ENCODE measurements at regions not wholly inside any gene's neighbourhood (a gene's known extent, or its start where the extent isn't known, plus 50 kb on each side); places are given as distances from the start of the nearest gene placed in this dataset.

GRCh38 chr3:66923969-66924368, 74.1 kb upstream of the KBTBD8 start:
- H3K27me3 ChIP-seq = no peaks in the 10 kb centered on the region
- no peaks in the 10 kb centered on the region for H3K36me3 ChIP-seq (replicated peaks in 1 of 2)
- no peak for DNase-seq
- H3K9me3 ChIP-seq (replicated peaks in 1 of 3) = no peaks in the 10 kb centered on the region
- no peaks in the 10 kb centered on the region for H3K4me1 ChIP-seq (replicated peaks in 1 of 2)
- no peak for TF ChIP-seq POLR2A (IDR thresholded peaks at IDR 0.05)
- no peak for TF ChIP-seq CTCF (IDR thresholded peaks at IDR 0.05)
- H3K4me3 ChIP-seq = no peak overlapping the region
- intact Hi-C loops (cut with DNase I) = no loop called here
- H3K27ac ChIP-seq = no peak overlapping the region

GRCh38 chr3:66928252-66928651, 69.9 kb upstream of the KBTBD8 start:
- WGBS, 4 donors = 72 to 77% (median 74%) methylated on average over 2 of the region's 2 CpGs
- H3K27ac ChIP-seq = no peak overlapping the region

GRCh38 chr3:66931291-66931690, 66.8 kb upstream of the KBTBD8 start:
- H3K4me1 ChIP-seq (replicated peaks in 1 of 2) = no peaks in the 10 kb centered on the region
- intact Hi-C loops (cut with DNase I) = no loop called here
- no peaks in the 10 kb centered on the region for H3K27me3 ChIP-seq
- TF ChIP-seq POLR2A (IDR thresholded peaks at IDR 0.05) (no peak), CTCF (IDR thresholded peaks at IDR 0.05) (no peak)
- H3K4me3 ChIP-seq = no peak overlapping the region
- WGBS, 4 donors = 46 to 52% (median 49%) methylated on average over 5 of the region's 5 CpGs
- no peaks in the 10 kb centered on the region for H3K36me3 ChIP-seq (replicated peaks in 1 of 2)
- no peaks in the 10 kb centered on the region for H3K9me3 ChIP-seq (replicated peaks in 1 of 3)
- no peak overlapping the region for H3K27ac ChIP-seq
- no peak for DNase-seq

More at GRCh38 chr3:66928252-66928651, 69.9 kb upstream of the KBTBD8 start:
- no peaks in the 10 kb centered on the region for H3K36me3 ChIP-seq (replicated peaks in 1 of 2)
- H3K4me1 ChIP-seq (replicated peaks in 1 of 2) = no peaks in the 10 kb centered on the region
- no peak overlapping the region for H3K4me3 ChIP-seq
- intact Hi-C loops (cut with DNase I) = no loop called here
- H3K9me3 ChIP-seq (replicated peaks in 1 of 3) = no peaks in the 10 kb centered on the region
- no peak for TF ChIP-seq CTCF (IDR thresholded peaks at IDR 0.05)
- TF ChIP-seq POLR2A (IDR thresholded peaks at IDR 0.05) = no peak
- DNase-seq = no peak
- H3K27me3 ChIP-seq = no peaks in the 10 kb centered on the region

GRCh38 chr3:66931699-66932098, 66.4 kb upstream of the KBTBD8 start:
- no peaks in the 10 kb centered on the region for H3K36me3 ChIP-seq (replicated peaks in 1 of 2)
- DNase-seq = no peak
- intact Hi-C loops (cut with DNase I) = no loop called here
- TF ChIP-seq POLR2A (IDR thresholded peaks at IDR 0.05) = no peak
- TF ChIP-seq CTCF (IDR thresholded peaks at IDR 0.05) = no peak
- H3K27ac ChIP-seq = no peak overlapping the region
- H3K4me1 ChIP-seq (replicated peaks in 1 of 2) = no peaks in the 10 kb centered on the region
- no peaks in the 10 kb centered on the region for H3K9me3 ChIP-seq (replicated peaks in 1 of 3)
- 34 to 55% (median 42%) methylated on average over 1 of the region's 1 CpG for WGBS, 4 donors
- no peak overlapping the region for H3K4me3 ChIP-seq
- H3K27me3 ChIP-seq = no peaks in the 10 kb centered on the region

All from adrenal gland (tissue), 9 donors.